ENCODE measurements at regions not wholly inside any gene's neighbourhood (a gene's known extent, or its start where the extent isn't known, plus 50 kb on each side); places are given as distances from the start of the nearest gene placed in this dataset.
"Not testable (repeated sequence)": the region's sequence is repeated elsewhere in the genome, so short reads cannot be mapped to it uniquely, and the experiment has no call there.

GRCh38 chr16:86257546-86257945 is 252.8 kb upstream of the FOXF1 start:
- no peak for DNase-seq (ENCODE audit: low spot score in 2 of 2, unreplicated experiment in 2 of 2)
- Mint-ChIP-seq H3K9me3 (peaks cover 26% of the 10 kb centered on the region), H3K27ac (no peak overlapping the region), H3K36me3 (no peaks in the 10 kb centered on the region), H3K4me1 (no peaks in the 10 kb centered on the region), H3K4me3 (no peak overlapping the region), H3K27me3 (ENCODE audit: low read depth) (peaks cover 50% of the 10 kb centered on the region)
- no peak for TF ChIP-seq CTCF (IDR thresholded peaks at IDR 0.05; ENCODE audit: unreplicated experiment)

- Mint-ChIP-seq H3K27me3 (ENCODE audit: low read depth) (peaks cover 43% of the 10 kb centered on the region), H3K9me3 (peaks cover 26% of the 10 kb centered on the region), H3K27ac (no peak overlapping the region), H3K4me3 (no peak overlapping the region), H3K4me1 (no peaks in the 10 kb centered on the region), H3K36me3 (no peaks in the 10 kb centered on the region)
- TF ChIP-seq CTCF (IDR thresholded peaks at IDR 0.05; ENCODE audit: unreplicated experiment): no peak
- no peak for DNase-seq (ENCODE audit: low spot score in 2 of 2, unreplicated experiment in 2 of 2)
Measured at GRCh38 chr16:86258713-86259112, 251.6 kb upstream of the FOXF1 start.

- Mint-ChIP-seq H3K27ac (no peak overlapping the region), H3K4me1 (no peaks in the 10 kb centered on the region), H3K27me3 (ENCODE audit: low read depth) (peaks cover 40% of the 10 kb centered on the region), H3K36me3 (no peaks in the 10 kb centered on the region), H3K4me3 (no peak overlapping the region), H3K9me3 (peaks cover 26% of the 10 kb centered on the region)
- TF ChIP-seq CTCF (IDR thresholded peaks at IDR 0.05; ENCODE audit: unreplicated experiment): no peak
- DNase-seq (ENCODE audit: low spot score in 2 of 2, unreplicated experiment in 2 of 2): no peak
Measured at GRCh38 chr16:86259499-86259898, 250.8 kb upstream of the FOXF1 start.

- no peak for DNase-seq (ENCODE audit: low spot score in 2 of 2, unreplicated experiment in 2 of 2)
- H3K27ac Mint-ChIP-seq: no peak overlapping the region
- TF ChIP-seq CTCF (IDR thresholded peaks at IDR 0.05; ENCODE audit: unreplicated experiment): no peak
- no peak overlapping the region for H3K4me3 Mint-ChIP-seq
- peaks cover 28% of the 10 kb centered on the region for H3K27me3 Mint-ChIP-seq (ENCODE audit: low read depth)
- no peaks in the 10 kb centered on the region for H3K36me3 Mint-ChIP-seq
- no peaks in the 10 kb centered on the region for H3K4me1 Mint-ChIP-seq
- peaks cover 12% of the 10 kb centered on the region for H3K9me3 Mint-ChIP-seq
Measured at GRCh38 chr16:86261379-86261778, 248.9 kb upstream of the FOXF1 start.

GRCh38 chr16:86267657-86268056 is 242.7 kb upstream of the FOXF1 start:
- H3K27ac Mint-ChIP-seq; DNase-seq (ENCODE audit: low spot score in 2 of 2, unreplicated experiment in 2 of 2); H3K36me3 Mint-ChIP-seq: not testable (repeated sequence)

GRCh38 chr16:86270696-86271095 is 239.6 kb upstream of the FOXF1 start:
- Mint-ChIP-seq H3K27ac (no peak overlapping the region), H3K9me3 (no peaks in the 10 kb centered on the region), H3K27me3 (ENCODE audit: low read depth) (peaks cover 50% of the 10 kb centered on the region), H3K4me1 (no peaks in the 10 kb centered on the region), H3K4me3 (no peak overlapping the region), H3K36me3 (no peaks in the 10 kb centered on the region)
- TF ChIP-seq CTCF (IDR thresholded peaks at IDR 0.05; ENCODE audit: unreplicated experiment): no peak
- DNase-seq (ENCODE audit: low spot score in 2 of 2, unreplicated experiment in 2 of 2): no peak

More at GRCh38 chr16:86267657-86268056, 242.7 kb upstream of the FOXF1 start:
- H3K4me3 Mint-ChIP-seq, H3K9me3 Mint-ChIP-seq, H3K4me1 Mint-ChIP-seq: not testable (repeated sequence)
- H3K27me3 Mint-ChIP-seq (ENCODE audit: low read depth): peaks cover 25% of the 10 kb centered on the region

Data from mesothelial cell of epicardium (in vitro differentiated cells).